SK-N-SH (cell line): ENCODE measurements at regions not wholly inside any gene's neighbourhood (a gene's known extent, or its start where the extent isn't known, plus 50 kb on each side); places are given as distances from the start of the nearest gene placed in this dataset.

Source experiments
- EP300 ChIP-seq, 2 experiments: IDR thresholded peaks; 2 replicates each; pipeline versions ENCODE4 v1.4.0 to v1.6.1; 2012; ENCODE audit warnings: borderline replicate concordance in 1 of 2, low read depth in 1 of 2, low read length in 1 of 2
- MAX ChIP-seq: IDR thresholded peaks from 2 replicates; pipeline ENCODE4 v1.4.0; 2012; ENCODE audit warnings: low read depth
- NFIC ChIP-seq: IDR thresholded peaks from 2 replicates; pipeline ENCODE4 v1.4.0; 2012; ENCODE audit warnings: borderline replicate concordance
- POLR2AphosphoS5 ChIP-seq: IDR thresholded peaks from 2 replicates; pipeline ENCODE4 v1.6.1; 2012; ENCODE audit warnings: low read depth, low read length
- RAD21 ChIP-seq: IDR thresholded peaks from 2 replicates; pipeline ENCODE4 v1.6.1; 2012; ENCODE audit warnings: mild to moderate bottlenecking, low read length
- RCOR1 ChIP-seq: fragments of 150-350 bp; IDR thresholded peaks from 2 replicates; pipeline ENCODE4 v1.6.1; 2017; ENCODE audit warnings: antibody characterized with exemption, low read length
- SMC3 ChIP-seq: IDR thresholded peaks from 2 replicates; pipeline ENCODE4 v1.6.1; 2012; ENCODE audit warnings: low read depth, low read length, improper control_type of control experiment
- TEAD4 ChIP-seq: IDR thresholded peaks from 2 replicates; pipeline ENCODE4 v1.4.0; 2012; ENCODE audit warnings: mild to moderate bottlenecking, borderline replicate concordance; ENCODE audit not compliant: insufficient read depth
- YY1 ChIP-seq: IDR thresholded peaks from 2 replicates; pipeline ENCODE4 v1.4.0; 2012; ENCODE audit warnings: low read depth, mild to moderate bottlenecking
- ZBTB33 ChIP-seq: IDR thresholded peaks from 2 replicates; pipeline ENCODE4 v1.4.0; 2012; ENCODE audit warnings: low read depth, borderline replicate concordance
- TF ChIP-seq, protein P1 (sequence below): fragments of 150-350 bp; IDR thresholded peaks from 2 replicates; pipeline ENCODE4 v1.6.1; 2016; ENCODE audit warnings: mild to moderate bottlenecking, low read depth, low read length
- TF ChIP-seq, protein P2 (sequence below): IDR thresholded peaks from 2 replicates; pipeline ENCODE4 v1.6.1; 2012; ENCODE audit warnings: mild to moderate bottlenecking, low read depth, low read length, moderate library complexity
- TF ChIP-seq, protein P3 (sequence below): fragments of 200-600 bp; sonication (generic); IDR thresholded peaks from 2 replicates; pipeline ENCODE4 v1.6.1; 2017; ENCODE audit warnings: antibody characterized with exemption, mild to moderate bottlenecking, moderate library complexity

DNA sequence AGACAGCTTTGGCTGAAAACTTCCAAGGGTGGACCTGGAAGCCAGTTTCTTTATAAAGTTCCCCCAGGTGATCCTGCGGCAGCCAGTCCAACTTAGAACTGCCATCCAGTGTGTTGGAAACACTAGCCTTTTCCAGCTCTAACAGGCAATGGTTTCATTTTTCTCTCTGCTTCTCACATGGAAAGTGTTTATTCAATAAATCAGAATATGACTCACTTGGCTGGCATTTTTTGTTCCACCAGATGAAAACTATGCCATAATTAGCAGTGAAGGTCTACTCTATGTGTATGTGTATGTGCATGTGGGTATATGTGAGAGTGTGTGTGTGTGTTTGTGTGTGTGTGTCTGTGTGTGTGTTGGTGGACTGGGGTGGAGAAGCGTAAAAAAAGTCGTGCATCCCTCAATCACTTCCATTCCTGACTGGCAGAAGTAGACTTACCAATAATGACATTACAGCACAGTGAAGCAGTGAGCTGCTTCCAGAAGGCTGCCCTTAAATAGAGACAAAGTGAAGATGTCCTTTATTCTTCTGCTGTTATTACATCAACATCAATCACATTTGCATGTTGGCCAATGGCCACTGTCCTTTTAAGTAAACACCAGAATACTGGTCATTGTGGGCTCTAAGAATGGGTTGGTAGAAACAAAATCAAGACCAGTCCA is 90.9 kb upstream of the SETBP1 start:
- TF ChIP-seq, protein P1, sequence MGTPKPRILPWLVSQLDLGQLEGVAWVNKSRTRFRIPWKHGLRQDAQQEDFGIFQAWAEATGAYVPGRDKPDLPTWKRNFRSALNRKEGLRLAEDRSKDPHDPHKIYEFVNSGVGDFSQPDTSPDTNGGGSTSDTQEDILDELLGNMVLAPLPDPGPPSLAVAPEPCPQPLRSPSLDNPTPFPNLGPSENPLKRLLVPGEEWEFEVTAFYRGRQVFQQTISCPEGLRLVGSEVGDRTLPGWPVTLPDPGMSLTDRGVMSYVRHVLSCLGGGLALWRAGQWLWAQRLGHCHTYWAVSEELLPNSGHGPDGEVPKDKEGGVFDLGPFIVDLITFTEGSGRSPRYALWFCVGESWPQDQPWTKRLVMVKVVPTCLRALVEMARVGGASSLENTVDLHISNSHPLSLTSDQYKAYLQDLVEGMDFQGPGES: no peak
- TF ChIP-seq, protein P2, sequence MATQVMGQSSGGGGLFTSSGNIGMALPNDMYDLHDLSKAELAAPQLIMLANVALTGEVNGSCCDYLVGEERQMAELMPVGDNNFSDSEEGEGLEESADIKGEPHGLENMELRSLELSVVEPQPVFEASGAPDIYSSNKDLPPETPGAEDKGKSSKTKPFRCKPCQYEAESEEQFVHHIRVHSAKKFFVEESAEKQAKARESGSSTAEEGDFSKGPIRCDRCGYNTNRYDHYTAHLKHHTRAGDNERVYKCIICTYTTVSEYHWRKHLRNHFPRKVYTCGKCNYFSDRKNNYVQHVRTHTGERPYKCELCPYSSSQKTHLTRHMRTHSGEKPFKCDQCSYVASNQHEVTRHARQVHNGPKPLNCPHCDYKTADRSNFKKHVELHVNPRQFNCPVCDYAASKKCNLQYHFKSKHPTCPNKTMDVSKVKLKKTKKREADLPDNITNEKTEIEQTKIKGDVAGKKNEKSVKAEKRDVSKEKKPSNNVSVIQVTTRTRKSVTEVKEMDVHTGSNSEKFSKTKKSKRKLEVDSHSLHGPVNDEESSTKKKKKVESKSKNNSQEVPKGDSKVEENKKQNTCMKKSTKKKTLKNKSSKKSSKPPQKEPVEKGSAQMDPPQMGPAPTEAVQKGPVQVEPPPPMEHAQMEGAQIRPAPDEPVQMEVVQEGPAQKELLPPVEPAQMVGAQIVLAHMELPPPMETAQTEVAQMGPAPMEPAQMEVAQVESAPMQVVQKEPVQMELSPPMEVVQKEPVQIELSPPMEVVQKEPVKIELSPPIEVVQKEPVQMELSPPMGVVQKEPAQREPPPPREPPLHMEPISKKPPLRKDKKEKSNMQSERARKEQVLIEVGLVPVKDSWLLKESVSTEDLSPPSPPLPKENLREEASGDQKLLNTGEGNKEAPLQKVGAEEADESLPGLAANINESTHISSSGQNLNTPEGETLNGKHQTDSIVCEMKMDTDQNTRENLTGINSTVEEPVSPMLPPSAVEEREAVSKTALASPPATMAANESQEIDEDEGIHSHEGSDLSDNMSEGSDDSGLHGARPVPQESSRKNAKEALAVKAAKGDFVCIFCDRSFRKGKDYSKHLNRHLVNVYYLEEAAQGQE: no peak
- TF ChIP-seq RAD21 (no peak), POLR2AphosphoS5 (peak; percentile 45; the same call in 1 of the 2 replicates), NFIC (peak; percentile 58; the same call in 1 of the 2 replicates), RCOR1 (no peak), EP300 (IDR thresholded peaks at IDR 0.05; ENCODE audit: borderline replicate concordance in 1 of 2, low read depth in 1 of 2, low read length in 1 of 2) (peak in 1 of 2 experiments; percentile 77; a peak in 2 of 4 replicates), TEAD4 (peak; percentile 69), YY1 (no peak), MAX (peak; percentile 75), SMC3 (no peak), ZBTB33 (peak; percentile 46; the same call in 1 of the 2 replicates)
- TF ChIP-seq, protein P3, sequence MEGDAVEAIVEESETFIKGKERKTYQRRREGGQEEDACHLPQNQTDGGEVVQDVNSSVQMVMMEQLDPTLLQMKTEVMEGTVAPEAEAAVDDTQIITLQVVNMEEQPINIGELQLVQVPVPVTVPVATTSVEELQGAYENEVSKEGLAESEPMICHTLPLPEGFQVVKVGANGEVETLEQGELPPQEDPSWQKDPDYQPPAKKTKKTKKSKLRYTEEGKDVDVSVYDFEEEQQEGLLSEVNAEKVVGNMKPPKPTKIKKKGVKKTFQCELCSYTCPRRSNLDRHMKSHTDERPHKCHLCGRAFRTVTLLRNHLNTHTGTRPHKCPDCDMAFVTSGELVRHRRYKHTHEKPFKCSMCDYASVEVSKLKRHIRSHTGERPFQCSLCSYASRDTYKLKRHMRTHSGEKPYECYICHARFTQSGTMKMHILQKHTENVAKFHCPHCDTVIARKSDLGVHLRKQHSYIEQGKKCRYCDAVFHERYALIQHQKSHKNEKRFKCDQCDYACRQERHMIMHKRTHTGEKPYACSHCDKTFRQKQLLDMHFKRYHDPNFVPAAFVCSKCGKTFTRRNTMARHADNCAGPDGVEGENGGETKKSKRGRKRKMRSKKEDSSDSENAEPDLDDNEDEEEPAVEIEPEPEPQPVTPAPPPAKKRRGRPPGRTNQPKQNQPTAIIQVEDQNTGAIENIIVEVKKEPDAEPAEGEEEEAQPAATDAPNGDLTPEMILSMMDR: no peak
